ENCODE measurements at regions not wholly inside any gene's neighbourhood (a gene's known extent, or its start where the extent isn't known, plus 50 kb on each side); places are given as distances from the start of the nearest gene placed in this dataset.

GRCh38 chr6:141394565-141395051, 738.1 kb upstream of the GJE1 start:
- H3K4me2 ChIP-seq (ENCODE audit: insufficient read depth, low read length), result no peak overlapping the region
- H4K20me1 ChIP-seq (replicated peaks; ENCODE audit: control insufficient read depth, insufficient read depth, low read length), result no peaks in the 10 kb centered on the region
- H3K9me1 ChIP-seq (ENCODE audit: control insufficient read depth, insufficient read depth, low read length), result no peaks in the 10 kb centered on the region
- ChIA-PET POLR2A (no interaction called here), CTCF (ENCODE audit: low intra/inter-chr PET ratio) (no interaction called here)
- TF ChIP-seq MYNN (IDR thresholded peaks at IDR 0.05), result no peak
- TF ChIP-seq MYNN (CRISPR knock-in tag; IDR thresholded peaks at IDR 0.05), result no peak
- no peak for TF ChIP-seq OTX1 (CRISPR knock-in tag; IDR thresholded peaks at IDR 0.05)
- no peak for TF ChIP-seq ZNF696 (CRISPR knock-in tag; conservative IDR thresholded peaks at IDR 0.05)
- in situ Hi-C loops (cut with MboI), result no loop called here
- BruUV-seq (replicated peaks), result no TSS peak
- DNase-seq (ENCODE audit: extremely low read depth in 1 of 4, low spot score in 3 of 4) (no peak), FAIRE-seq (no peak), ATAC-seq (no peak)
- H3K27me3 ChIP-seq (ENCODE audit: control insufficient read depth in 2 of 2, insufficient read depth in 2 of 2, low read length in 2 of 2), result no peaks in the 10 kb centered on the region
- no peaks in the 10 kb centered on the region for H3K4me1 ChIP-seq (replicated peaks in 1 of 2; ENCODE audit: control insufficient read depth in 2 of 2, insufficient read depth in 2 of 2, low read length in 2 of 2)
- no peak overlapping the region for H3K27ac ChIP-seq (ENCODE audit: extremely low read depth, low read depth, low read length)
- H3K9me3 ChIP-seq (replicated peaks; ENCODE audit: control insufficient read depth, insufficient read depth, low read depth, low read length), result no peaks in the 10 kb centered on the region
- intact Hi-C loops (cut with micrococcal nuclease), result no loop called here
- H3K9ac ChIP-seq (ENCODE audit: insufficient read depth in 1 of 2, low read depth in 2 of 2, low read length in 2 of 2), result no peak overlapping the region
- no peaks in the 10 kb centered on the region for H3K79me2 ChIP-seq (ENCODE audit: control insufficient read depth, insufficient read depth, low read length)
- WGBS (ENCODE audit: insufficient coverage, low coverage, missing lambda C conversion rate), result 4% methylated on average over 13 of the region's 13 CpGs
- no peak overlapping the region for H2AFZ ChIP-seq (ENCODE audit: low read depth, low read length)
- H3K4me3 ChIP-seq, result no peak overlapping the region
- no peaks in the 10 kb centered on the region for H3K36me3 ChIP-seq (ENCODE audit: control insufficient read depth, insufficient read depth, low read length)

- no TSS peak for BruUV-seq (replicated peaks)
- Histone ChIP-seq H3K4me2 (ENCODE audit: insufficient read depth, low read length) (no peak overlapping the region), H2AFZ (ENCODE audit: low read depth, low read length) (no peak overlapping the region), H3K4me3 (no peak overlapping the region), H3K36me3 (ENCODE audit: control insufficient read depth, insufficient read depth, low read length) (no peaks in the 10 kb centered on the region), H3K27ac (ENCODE audit: extremely low read depth, low read depth, low read length) (no peak overlapping the region), H3K79me2 (ENCODE audit: control insufficient read depth, insufficient read depth, low read length) (no peaks in the 10 kb centered on the region), H3K9me1 (ENCODE audit: control insufficient read depth, insufficient read depth, low read length) (no peaks in the 10 kb centered on the region), H4K20me1 (replicated peaks; ENCODE audit: control insufficient read depth, insufficient read depth, low read length) (no peaks in the 10 kb centered on the region), H3K9me3 (replicated peaks; ENCODE audit: control insufficient read depth, insufficient read depth, low read depth, low read length) (no peaks in the 10 kb centered on the region), H3K4me1 (replicated peaks in 1 of 2; ENCODE audit: control insufficient read depth in 2 of 2, insufficient read depth in 2 of 2, low read length in 2 of 2) (no peaks in the 10 kb centered on the region), H3K9ac (ENCODE audit: insufficient read depth in 1 of 2, low read depth in 2 of 2, low read length in 2 of 2) (no peak overlapping the region), H3K27me3 (ENCODE audit: control insufficient read depth in 2 of 2, insufficient read depth in 2 of 2, low read length in 2 of 2) (no peaks in the 10 kb centered on the region)
- no peak for ATAC-seq
- DNase-seq (ENCODE audit: extremely low read depth in 1 of 4, low spot score in 3 of 4), result no peak
- intact Hi-C loops (cut with micrococcal nuclease), result no loop called here
- in situ Hi-C loops (cut with MboI), result no loop called here
- FAIRE-seq, result no peak
- CTCF ChIA-PET (ENCODE audit: low intra/inter-chr PET ratio), result no interaction called here
- 7% methylated on average over 6 of the region's 8 CpGs for WGBS (ENCODE audit: insufficient coverage, low coverage, missing lambda C conversion rate)
- POLR2A ChIA-PET, result no interaction called here
- no peak for TF ChIP-seq BRF2 (IDR thresholded peaks at IDR 0.05; ENCODE audit: borderline replicate concordance, insufficient read depth, insufficient read length)
- TF ChIP-seq TAF7 (tag; IDR thresholded peaks at IDR 0.05), result no peak
- no peak for TF ChIP-seq CEBPZ (IDR thresholded peaks at IDR 0.05; ENCODE audit: borderline replicate concordance, low read depth, low read length)
Measured at GRCh38 chr6:141394125-141394536, 738.6 kb upstream of the GJE1 start.

Measured in K562 (cell line).